Kidney (tissue), 13 donors: ENCODE measurements at regions not wholly inside any gene's neighbourhood (a gene's known extent, or its start where the extent isn't known, plus 50 kb on each side); places are given as distances from the start of the nearest gene placed in this dataset.

ENCODE experiments used
- DNase-seq, 5 donors: peaks; one replicate each; pipeline ENCODE4 v3.0.0-alpha.2; 2013 to 2020
- FAIRE-seq: peaks from 2 replicates; lab custom pipeline; 2012; peaks lifted over from hg19 to GRCh38; lab: Jason Lieb, UNC
- H3K27ac ChIP-seq, 2 donors: one replicate each; pipeline ENCODE4 v1.7.0; 2013; ENCODE audit warnings: low read depth in 2 of 2, low read length in 2 of 2, inconsistent platforms in 1 of 2
- H3K27me3 ChIP-seq: one replicate; pipeline ENCODE4 v1.7.1; 2013; ENCODE audit warnings: low read length, inconsistent platforms; ENCODE audit not compliant: control insufficient read depth, insufficient read depth
- H3K36me3 ChIP-seq, 3 donors: one replicate each; pipeline versions ENCODE4 v1.7.0 to v1.7.1; 2013; ENCODE audit warnings: low read length in 3 of 3, control low read depth in 1 of 3, inconsistent platforms in 1 of 3; ENCODE audit not compliant: insufficient read depth in 3 of 3, control insufficient read depth in 2 of 3
- H3K4me1 ChIP-seq, 3 donors: one replicate each; pipeline versions ENCODE4 v1.7.0 to v1.7.1; 2013; ENCODE audit warnings: low read length in 3 of 3, inconsistent platforms in 1 of 3, low read depth in 1 of 3; ENCODE audit not compliant: control insufficient read depth in 2 of 3, insufficient read depth in 2 of 3
- H3K4me3 ChIP-seq, 3 donors: one replicate each; pipeline versions ENCODE4 v1.7.0 to v1.8.1; 2013; ENCODE audit warnings: low read length in 3 of 3, control low read depth in 1 of 3, inconsistent platforms in 1 of 3
- H3K9ac ChIP-seq, 3 donors: one replicate each; pipeline versions ENCODE4 v1.7.0 to v1.7.1; 2013; ENCODE audit warnings: low read length in 3 of 3, control low read depth in 1 of 3, inconsistent platforms in 1 of 3
- H3K9me3 ChIP-seq, 3 donors: one replicate each; pipeline versions ENCODE4 v1.7.0 to v1.7.1; 2013; ENCODE audit warnings: low read length in 3 of 3, control low read depth in 1 of 3, inconsistent platforms in 1 of 3; ENCODE audit not compliant: control insufficient read depth in 2 of 3, insufficient read depth in 1 of 3
- CTCF ChIP-seq: IDR thresholded peaks from 3 replicates; pipeline ENCODE4 v1.5.1; 2012; ENCODE audit warnings: mild to moderate bottlenecking, moderate library complexity, borderline replicate concordance; ENCODE audit not compliant: insufficient read depth; ENCODE audit errors: extremely low read depth
- intact Hi-C: fragments of 100-400 bp; cut with DNase I; formaldehyde crosslinking; loops from one replicate; pipeline ENCODE4 v1.11.1; 2022
- donor health status: control.
- donor health status: control.
- donor health status: control.
- donor health status: control.
- donor health status: control.
- donor health status: DM: yes; HTN: yes; CAD: no.
- donor health status: Normal renal cell carcinoma (clear cell type).

- intact Hi-C loops: no loop called here
- no peak overlapping the region for H3K4me3 ChIP-seq
- FAIRE-seq (no peak), DNase-seq (no peak)
- H3K27me3 ChIP-seq: no peaks in the 10 kb centered on the region
- peaks cover 0 to 7% (median 4%) of the 10 kb centered on the region in 3 donors for H3K4me1 ChIP-seq
- TF ChIP-seq CTCF: no peak
- H3K9me3 ChIP-seq: no peaks in the 10 kb centered on the region
- H3K36me3 ChIP-seq: no peaks in the 10 kb centered on the region
- no peak overlapping the region for H3K9ac ChIP-seq
- H3K27ac ChIP-seq: no peak overlapping the region
Measured at GRCh38 chr3:69688400-69688799, 50.9 kb upstream of the MITF start.

- intact Hi-C loops: no loop called here
- H3K4me3 ChIP-seq: no peak overlapping the region
- no peak overlapping the region for H3K9ac ChIP-seq
- DNase-seq (no peak), FAIRE-seq (no peak)
- H3K4me1 ChIP-seq: peaks cover 0 to 7% (median 4%) of the 10 kb centered on the region in 3 donors
- TF ChIP-seq CTCF: no peak
- H3K27me3 ChIP-seq: no peaks in the 10 kb centered on the region
- H3K9me3 ChIP-seq: no peaks in the 10 kb centered on the region
- H3K36me3 ChIP-seq: no peaks in the 10 kb centered on the region
- H3K27ac ChIP-seq: no peak overlapping the region
Measured at GRCh38 chr3:69687641-69688040, 51.6 kb upstream of the MITF start.

DNA sequence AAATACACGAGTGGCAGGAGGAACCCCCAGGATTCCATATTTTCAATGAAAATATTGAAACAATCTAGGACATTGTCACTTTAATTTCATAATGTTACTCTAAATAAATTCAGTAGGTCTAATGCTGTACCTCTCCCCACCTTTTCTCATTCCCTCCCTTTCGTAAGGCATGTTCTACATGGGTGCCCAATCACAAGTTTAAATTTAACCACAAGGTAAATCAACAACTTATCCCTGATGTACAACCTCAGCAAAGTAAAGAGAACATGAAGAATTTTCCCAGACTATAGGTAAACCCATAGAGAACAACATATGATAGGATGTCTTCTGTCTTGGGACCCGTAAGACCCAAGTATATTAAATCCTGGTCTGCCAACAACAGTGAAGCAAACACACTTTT lies 53.2 kb upstream of the MITF start:
- no peaks in the 10 kb centered on the region for H3K9me3 ChIP-seq
- intact Hi-C loops: no loop called here

More for the DNA sequence above, 53.2 kb upstream of the MITF start:
- H3K27ac ChIP-seq: no peak overlapping the region
- H3K4me3 ChIP-seq: no peak overlapping the region
- no peak overlapping the region for H3K9ac ChIP-seq
- TF ChIP-seq CTCF: no peak
- peak in 2 of 5 donors; percentile 53 for DNase-seq
- no peaks in the 10 kb centered on the region for H3K36me3 ChIP-seq
- no peak for FAIRE-seq
- H3K4me1 ChIP-seq: peaks cover 0 to 7% (median 4%) of the 10 kb centered on the region in 3 donors
- no peaks in the 10 kb centered on the region for H3K27me3 ChIP-seq
